Dermis microvascular lymphatic vessel endothelial cell (primary cell): ENCODE measurements at regions not wholly inside any gene's neighbourhood (a gene's known extent, or its start where the extent isn't known, plus 50 kb on each side); places are given as distances from the start of the nearest gene placed in this dataset.

Experiments
- DNase-seq, 2 donors: peaks; one replicate each; pipeline versions ENCODE4 v3.0.0 to v3.0.0-alpha.2; 2010; ENCODE audit warnings: low read depth in 2 of 2

GRCh38 chr21:16011719-16012118 lies 281.9 kb downstream of the USP25 start:
- DNase-seq = no peak

GRCh38 chr21:16013570-16013969 lies 283.8 kb downstream of the USP25 start:
- no peak for DNase-seq

GRCh38 chr21:16020878-16021277 lies 291.1 kb downstream of the USP25 start:
- no peak for DNase-seq

- DNase-seq = no peak
Measured at GRCh38 chr21:16022116-16022515, 292.3 kb downstream of the USP25 start.

- no peak for DNase-seq
Measured at GRCh38 chr21:16022921-16023320, 293.1 kb downstream of the USP25 start.

- DNase-seq = no peak
Measured at GRCh38 chr21:16028142-16028541, 298.4 kb downstream of the USP25 start.

- DNase-seq = no peak
Measured at GRCh38 chr21:16028941-16029464, 299.2 kb downstream of the USP25 start.

- DNase-seq = no peak
Measured at GRCh38 chr21:16033193-16033592, 303.4 kb downstream of the USP25 start.

GRCh38 chr21:16034446-16035190 lies 304.8 kb downstream of the USP25 start:
- DNase-seq = no peak

- DNase-seq = no peak
Measured at GRCh38 chr21:16037421-16037955, 307.7 kb downstream of the USP25 start.

- DNase-seq = no peak
Measured at GRCh38 chr21:16040601-16041000, 310.8 kb downstream of the USP25 start.

- no peak for DNase-seq
Measured at GRCh38 chr21:16044676-16045075, 314.9 kb downstream of the USP25 start.

GRCh38 chr21:16046656-16047330 lies 317.0 kb downstream of the USP25 start:
- DNase-seq = no peak

- DNase-seq = no peak
Measured at GRCh38 chr21:16047904-16048303, 318.1 kb downstream of the USP25 start.

- DNase-seq = no peak
Measured at GRCh38 chr21:16055014-16055413, 325.2 kb downstream of the USP25 start.

GRCh38 chr21:16058896-16059295 lies 329.1 kb downstream of the USP25 start:
- no peak for DNase-seq

- DNase-seq = no peak
Measured at GRCh38 chr21:16059981-16060380, 330.2 kb downstream of the USP25 start.

- DNase-seq = no peak
Measured at GRCh38 chr21:16061194-16061593, 331.4 kb downstream of the USP25 start.

- DNase-seq = no peak
Measured at GRCh38 chr21:16069178-16070112, 339.7 kb downstream of the USP25 start.

GRCh38 chr21:16070207-16070651 lies 340.4 kb downstream of the USP25 start:
- no peak for DNase-seq

GRCh38 chr21:16071092-16071491 lies 341.3 kb downstream of the USP25 start:
- DNase-seq = no peak
